22Rv1 (cell line): ENCODE measurements at regions not wholly inside any gene's neighbourhood (a gene's known extent, or its start where the extent isn't known, plus 50 kb on each side); places are given as distances from the start of the nearest gene placed in this dataset.

Experiments
- ZFX ChIP-seq: fragments of 450-650 bp; IDR thresholded peaks from 2 replicates; pipeline ENCODE4 v1.6.1; 2017; ENCODE audit warnings: antibody characterized with exemption, borderline replicate concordance
- TF ChIP-seq, protein P1 (sequence below): fragments of 450-650 bp; IDR thresholded peaks from 2 replicates; pipeline ENCODE4 v1.5.1; 2017; ENCODE audit warnings: mild to moderate bottlenecking

- TF ChIP-seq, protein P1, sequence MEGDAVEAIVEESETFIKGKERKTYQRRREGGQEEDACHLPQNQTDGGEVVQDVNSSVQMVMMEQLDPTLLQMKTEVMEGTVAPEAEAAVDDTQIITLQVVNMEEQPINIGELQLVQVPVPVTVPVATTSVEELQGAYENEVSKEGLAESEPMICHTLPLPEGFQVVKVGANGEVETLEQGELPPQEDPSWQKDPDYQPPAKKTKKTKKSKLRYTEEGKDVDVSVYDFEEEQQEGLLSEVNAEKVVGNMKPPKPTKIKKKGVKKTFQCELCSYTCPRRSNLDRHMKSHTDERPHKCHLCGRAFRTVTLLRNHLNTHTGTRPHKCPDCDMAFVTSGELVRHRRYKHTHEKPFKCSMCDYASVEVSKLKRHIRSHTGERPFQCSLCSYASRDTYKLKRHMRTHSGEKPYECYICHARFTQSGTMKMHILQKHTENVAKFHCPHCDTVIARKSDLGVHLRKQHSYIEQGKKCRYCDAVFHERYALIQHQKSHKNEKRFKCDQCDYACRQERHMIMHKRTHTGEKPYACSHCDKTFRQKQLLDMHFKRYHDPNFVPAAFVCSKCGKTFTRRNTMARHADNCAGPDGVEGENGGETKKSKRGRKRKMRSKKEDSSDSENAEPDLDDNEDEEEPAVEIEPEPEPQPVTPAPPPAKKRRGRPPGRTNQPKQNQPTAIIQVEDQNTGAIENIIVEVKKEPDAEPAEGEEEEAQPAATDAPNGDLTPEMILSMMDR: no peak
- TF ChIP-seq ZFX: no peak
Observed at GRCh38 chr1:229048896-229049295, 222.0 kb upstream of the RAB4A start.
